ENCODE measurements at regions not wholly inside any gene's neighbourhood (a gene's known extent, or its start where the extent isn't known, plus 50 kb on each side); places are given as distances from the start of the nearest gene placed in this dataset.

- no peaks in the 10 kb centered on the region for H3K9me3 ChIP-seq (ENCODE audit: control insufficient read depth, insufficient read depth, low read depth, low read length)
- in situ Hi-C loops (cut with HindIII; ENCODE audit: low pct_unique_long_range_greater_than_20kb, low sequenced_read_pairs), result no loop called here
- ChIA-PET CTCF (no interaction called here), POLR2A (no interaction called here)
- H3K36me3 ChIP-seq (ENCODE audit: control insufficient read depth, insufficient read depth, low read length), result no peaks in the 10 kb centered on the region
- no TSS peak for BruUV-seq (replicated peaks)
- H3K4me1 ChIP-seq (ENCODE audit: control insufficient read depth, insufficient read depth, low read length), result no peaks in the 10 kb centered on the region
- intact Hi-C loops (cut with micrococcal nuclease; ENCODE audit: unreplicated experiment), result no loop called here
- no peak overlapping the region for H3K4me3 ChIP-seq (ENCODE audit: low read depth in 2 of 2, low read length in 2 of 2)
- ATAC-seq (no peak), DNase-seq (ENCODE audit: low read depth, low spot score) (no peak)
- no peaks in the 10 kb centered on the region for H3K27me3 ChIP-seq (ENCODE audit: control insufficient read depth, insufficient read depth, low read length)
- no peak overlapping the region for H3K27ac ChIP-seq (ENCODE audit: low read length)
- TF ChIP-seq POLR2AphosphoS5 (IDR thresholded peaks at IDR 0.05; ENCODE audit: low read depth, low read length) (no peak), TCF7L2 (IDR thresholded peaks at IDR 0.05; ENCODE audit: low read depth, low read length) (no peak), CTCF (IDR thresholded peaks at IDR 0.05) (no peak), SIN3A (IDR thresholded peaks at IDR 0.05; ENCODE audit: borderline replicate concordance, insufficient read depth, low read depth, low read length) (no peak), REST (IDR thresholded peaks at IDR 0.05; ENCODE audit: insufficient read depth in 1 of 2, low read depth in 2 of 2, low read length in 1 of 2) (no peak)
These were observed 74.3 kb upstream of the ARHGAP42 start for GRCh38 chr11:100612766-100613165.

- ChIA-PET POLR2A (no interaction called here), CTCF (no interaction called here)
- H3K36me3 ChIP-seq (ENCODE audit: control insufficient read depth, insufficient read depth, low read length), result no peaks in the 10 kb centered on the region
- peaks cover 13% of the 10 kb centered on the region; the same call in 1 of the 2 replicates for H3K9me3 ChIP-seq (ENCODE audit: control insufficient read depth, insufficient read depth, low read depth, low read length)
- no peaks in the 10 kb centered on the region for H3K4me1 ChIP-seq (ENCODE audit: control insufficient read depth, insufficient read depth, low read length)
- no TSS peak for BruUV-seq (replicated peaks)
- no peak for ATAC-seq
- H3K4me3 ChIP-seq (ENCODE audit: low read depth in 2 of 2, low read length in 2 of 2), result no peak overlapping the region
- intact Hi-C loops (cut with micrococcal nuclease; ENCODE audit: unreplicated experiment), result no loop called here
- no peak overlapping the region for H3K27ac ChIP-seq (ENCODE audit: low read length)
- in situ Hi-C loops (cut with HindIII; ENCODE audit: low pct_unique_long_range_greater_than_20kb, low sequenced_read_pairs), result no loop called here
- DNase-seq (ENCODE audit: low read depth, low spot score), result no peak
- TF ChIP-seq POLR2AphosphoS5 (IDR thresholded peaks at IDR 0.05; ENCODE audit: low read depth, low read length) (no peak), TCF7L2 (IDR thresholded peaks at IDR 0.05; ENCODE audit: low read depth, low read length) (no peak), REST (IDR thresholded peaks at IDR 0.05; ENCODE audit: insufficient read depth in 1 of 2, low read depth in 2 of 2, low read length in 1 of 2) (no peak), CTCF (IDR thresholded peaks at IDR 0.05) (no peak), SIN3A (IDR thresholded peaks at IDR 0.05; ENCODE audit: borderline replicate concordance, insufficient read depth, low read depth, low read length) (no peak)
- H3K27me3 ChIP-seq (ENCODE audit: control insufficient read depth, insufficient read depth, low read length), result no peaks in the 10 kb centered on the region
These were observed 68.2 kb upstream of the ARHGAP42 start for GRCh38 chr11:100618914-100619313.

All from Panc1 (cell line).